CD14-positive monocyte (primary cell): ENCODE measurements at regions not wholly inside any gene's neighbourhood (a gene's known extent, or its start where the extent isn't known, plus 50 kb on each side); places are given as distances from the start of the nearest gene placed in this dataset.

Source experiments
- DNase-seq, 3 donors: peaks; one replicate each; pipeline ENCODE4 v3.0.0-alpha.2; 2011 to 2022
- H2AFZ ChIP-seq: 2 replicates; pipeline ENCODE4 v1.6.0; 2012; ENCODE audit warnings: mild to moderate bottlenecking, low read depth, low read length, inconsistent platforms; ENCODE audit not compliant: insufficient read depth, poor library complexity, severe bottlenecking
- H3K27ac ChIP-seq, 2 donors: 1 replicate in 1 of 2; 2 replicates in 1 of 2; pipeline ENCODE4 v1.5.1; 2012 to 2013; ENCODE audit warnings: low read length in 2 of 2, control low read depth in 1 of 2, inconsistent platforms in 1 of 2, low read depth in 1 of 2, mild to moderate bottlenecking in 1 of 2
- H3K27me3 ChIP-seq, 2 donors: one replicate each; pipeline versions ENCODE4 v1.6.0 to v1.6.1; 2011 to 2013; ENCODE audit warnings: low read length in 2 of 2; ENCODE audit not compliant: control insufficient read depth in 2 of 2, insufficient read depth in 2 of 2
- H3K36me3 ChIP-seq, 2 donors: replicated peaks in 1 of 2; 1 replicate in 1 of 2; 2 replicates in 1 of 2; pipeline versions ENCODE4 v1.5.1 to v1.6.1; 2012 to 2013; ENCODE audit warnings: low read length in 2 of 2, control low read depth in 1 of 2, inconsistent platforms in 1 of 2, mild to moderate bottlenecking in 1 of 2; ENCODE audit not compliant: insufficient read depth in 2 of 2, control insufficient read depth in 1 of 2
- H3K4me1 ChIP-seq, 2 donors: 1 replicate in 1 of 2; 2 replicates in 1 of 2; pipeline versions ENCODE4 v1.5.1 to v1.6.1; 2012 to 2013; ENCODE audit warnings: low read length in 2 of 2, control low read depth in 1 of 2, inconsistent platforms in 1 of 2, mild to moderate bottlenecking in 1 of 2, moderate library complexity in 1 of 2; ENCODE audit not compliant: insufficient read depth in 2 of 2, control insufficient read depth in 1 of 2
- H3K4me2 ChIP-seq: replicated peaks from 2 replicates; pipeline ENCODE3; 2012; ENCODE audit warnings: low read length, moderate library complexity, mild to moderate bottlenecking; ENCODE audit not compliant: poor library complexity, severe bottlenecking; ENCODE audit errors: extremely low read depth
- H3K4me3 ChIP-seq, 3 experiments: fragments of 200-600 bp in 1 of 3; sonication (generic) in 1 of 3; replicated peaks in 1 of 3; 1 replicate in 2 of 3; 2 replicates in 1 of 3; pipeline ENCODE4 v1.5.1; 2011 to 2013; ENCODE audit warnings: low read length in 3 of 3, mild to moderate bottlenecking in 3 of 3, control low read depth in 2 of 3, low read depth in 2 of 3, inconsistent platforms in 1 of 3, moderate library complexity in 1 of 3
- H3K79me2 ChIP-seq: 2 replicates; pipeline ENCODE4 v1.6.0; 2012; ENCODE audit warnings: mild to moderate bottlenecking, control low read depth, inconsistent platforms, low read length, moderate library complexity; ENCODE audit not compliant: insufficient read depth
- H3K9ac ChIP-seq: 2 replicates; pipeline ENCODE4 v1.6.0; 2017; ENCODE audit warnings: low read length, mild to moderate bottlenecking; ENCODE audit not compliant: insufficient read depth, poor library complexity, severe bottlenecking
- H3K9me3 ChIP-seq, 2 donors: replicated peaks in 1 of 2; 1 replicate in 1 of 2; 2 replicates in 1 of 2; pipeline versions ENCODE4 v1.5.1 to v1.6.1; 2012 to 2013; ENCODE audit warnings: low read length in 2 of 2, control low read depth in 1 of 2; ENCODE audit not compliant: control insufficient read depth in 1 of 2, insufficient read depth in 1 of 2
- H4K20me1 ChIP-seq: 2 replicates; pipeline ENCODE4 v1.6.0; 2012; ENCODE audit warnings: mild to moderate bottlenecking, low read length, control low read depth, moderate library complexity; ENCODE audit not compliant: insufficient read depth
- H3K27ac Mint-ChIP-seq, 7 donors: one replicate each; pipeline ENCODE4 v1.8.0; 2020; ENCODE audit warnings: mild to moderate bottlenecking in 7 of 7, mixed read lengths in 7 of 7, moderate library complexity in 6 of 7, inconsistent platforms in 2 of 7
- H3K27me3 Mint-ChIP-seq, 3 donors: one replicate each; pipeline ENCODE4 v1.8.0; 2021 to 2022; ENCODE audit warnings: low read depth in 3 of 3, mild to moderate bottlenecking in 3 of 3, mixed read lengths in 3 of 3, moderate library complexity in 3 of 3, inconsistent platforms in 1 of 3
- H3K36me3 Mint-ChIP-seq, 2 donors: one replicate each; pipeline ENCODE4 v1.8.0; 2020; ENCODE audit warnings: mixed read lengths in 2 of 2, inconsistent platforms in 1 of 2, mild to moderate bottlenecking in 1 of 2
- H3K4me1 Mint-ChIP-seq: one replicate; pipeline ENCODE4 v1.8.0; 2020; ENCODE audit warnings: mild to moderate bottlenecking, mixed read lengths
- H3K4me3 Mint-ChIP-seq, 2 donors: one replicate each; pipeline ENCODE4 v1.8.0; 2020; ENCODE audit warnings: mild to moderate bottlenecking in 2 of 2, mixed read lengths in 2 of 2, moderate library complexity in 1 of 2
- H3K9me3 Mint-ChIP-seq, 7 donors: one replicate each; pipeline ENCODE4 v1.8.0; 2020 to 2022; ENCODE audit warnings: mixed read lengths in 7 of 7, mild to moderate bottlenecking in 6 of 7, moderate library complexity in 6 of 7, inconsistent platforms in 2 of 7
- WGBS: methylation state at CpG from one replicate; pipeline ENCODE4 v1.1.5; 2013; ENCODE audit warnings: missing lambda C conversion rate; ENCODE audit not compliant: insufficient coverage; 5-methylcytosine and 5-hydroxymethylcytosine counted together
- intact Hi-C, 2 donors: fragments of 100-400 bp; cut with micrococcal nuclease; formaldehyde crosslinking; loops; one replicate each; pipeline versions ENCODE4 v1.15.0 to v1.15.1; 2023
- TF ChIP-seq, protein P1 (sequence below): fragments of 200-600 bp; IDR thresholded peaks from one replicate; pipeline ENCODE4 v1.8.0; 2022; ENCODE audit warnings: antibody characterized with exemption, mild to moderate bottlenecking

DNA sequence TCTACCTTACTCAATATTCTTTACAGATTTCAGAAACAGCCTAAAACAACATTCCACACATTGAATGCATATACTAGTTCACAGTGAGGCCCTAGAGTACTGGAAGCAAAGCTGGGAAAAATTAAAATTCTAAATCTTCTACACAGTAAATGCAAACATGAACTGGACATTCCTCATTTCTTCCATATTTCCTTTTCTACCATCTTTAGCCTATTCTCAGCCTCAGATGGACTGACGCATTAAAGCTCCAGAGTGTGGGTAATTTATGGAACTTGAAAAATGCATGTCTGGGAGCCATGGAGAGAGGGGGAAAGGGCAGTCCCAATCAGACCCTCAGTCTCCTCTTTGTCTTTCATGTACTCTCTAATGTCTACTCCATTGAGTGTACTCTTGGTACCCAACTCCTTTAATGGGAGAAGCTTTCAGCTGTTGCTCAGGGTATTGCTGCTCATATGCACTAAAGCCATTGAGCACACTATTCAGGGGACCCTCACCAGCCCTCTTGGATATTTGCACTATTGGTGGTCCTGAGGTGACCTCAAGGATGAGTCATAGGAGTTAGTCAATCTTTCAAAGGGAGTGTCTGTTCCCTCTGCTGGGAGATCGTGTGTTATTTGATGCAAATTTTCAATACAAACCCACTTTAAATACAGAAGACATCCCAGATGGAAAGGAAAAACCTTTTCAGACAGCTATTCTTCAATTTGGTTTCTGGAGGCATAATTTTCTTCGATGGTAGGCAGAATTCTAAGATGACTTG is 83.3 kb upstream of the KCNJ15 start:
- Mint-ChIP-seq H3K9me3 (peaks cover 0 to 7% (median 4%) of the 10 kb centered on the region in 7 donors), H3K27ac (no peak overlapping the region), H3K4me3 (no peak overlapping the region), H3K4me1 (peaks cover 8% of the 10 kb centered on the region), H3K36me3 (no peaks in the 10 kb centered on the region), H3K27me3 (peaks cover 4 to 6% (median 4%) of the 10 kb centered on the region in 3 donors)
- no peak overlapping the region for H3K4me3 ChIP-seq
- H4K20me1 ChIP-seq, result no peaks in the 10 kb centered on the region
- no peak overlapping the region for H3K9ac ChIP-seq
- no peak overlapping the region for H2AFZ ChIP-seq
- no CpG with 5 or more reads among the region's 3 CpGs for WGBS
- H3K27ac ChIP-seq, result no peak overlapping the region
- H3K36me3 ChIP-seq, result no peaks in the 10 kb centered on the region
- H3K4me2 ChIP-seq, result no peak overlapping the region
- DNase-seq, result no peak
- peaks cover 0 to 5% of the 10 kb centered on the region in 2 donors for H3K4me1 ChIP-seq
- H3K9me3 ChIP-seq, result peaks cover 0 to 4% of the 10 kb centered on the region in 2 donors
- H3K27me3 ChIP-seq, result no peaks in the 10 kb centered on the region
- no peaks in the 10 kb centered on the region for H3K79me2 ChIP-seq
- TF ChIP-seq, protein P1, sequence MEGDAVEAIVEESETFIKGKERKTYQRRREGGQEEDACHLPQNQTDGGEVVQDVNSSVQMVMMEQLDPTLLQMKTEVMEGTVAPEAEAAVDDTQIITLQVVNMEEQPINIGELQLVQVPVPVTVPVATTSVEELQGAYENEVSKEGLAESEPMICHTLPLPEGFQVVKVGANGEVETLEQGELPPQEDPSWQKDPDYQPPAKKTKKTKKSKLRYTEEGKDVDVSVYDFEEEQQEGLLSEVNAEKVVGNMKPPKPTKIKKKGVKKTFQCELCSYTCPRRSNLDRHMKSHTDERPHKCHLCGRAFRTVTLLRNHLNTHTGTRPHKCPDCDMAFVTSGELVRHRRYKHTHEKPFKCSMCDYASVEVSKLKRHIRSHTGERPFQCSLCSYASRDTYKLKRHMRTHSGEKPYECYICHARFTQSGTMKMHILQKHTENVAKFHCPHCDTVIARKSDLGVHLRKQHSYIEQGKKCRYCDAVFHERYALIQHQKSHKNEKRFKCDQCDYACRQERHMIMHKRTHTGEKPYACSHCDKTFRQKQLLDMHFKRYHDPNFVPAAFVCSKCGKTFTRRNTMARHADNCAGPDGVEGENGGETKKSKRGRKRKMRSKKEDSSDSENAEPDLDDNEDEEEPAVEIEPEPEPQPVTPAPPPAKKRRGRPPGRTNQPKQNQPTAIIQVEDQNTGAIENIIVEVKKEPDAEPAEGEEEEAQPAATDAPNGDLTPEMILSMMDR, result no peak
- intact Hi-C loops, result no loop called here

- WGBS, result no CpG with 5 or more reads among the region's 1 CpG
- peaks cover 0 to 4% of the 10 kb centered on the region in 2 donors for H3K4me1 ChIP-seq
- DNase-seq, result no peak
- Mint-ChIP-seq H3K4me1 (peaks cover 12% of the 10 kb centered on the region), H3K27ac (no peak overlapping the region), H3K27me3 (peaks cover 0 to 9% (median 2%) of the 10 kb centered on the region in 3 donors), H3K9me3 (peaks cover 3 to 11% (median 9%) of the 10 kb centered on the region in 7 donors), H3K36me3 (no peaks in the 10 kb centered on the region), H3K4me3 (no peak overlapping the region)
- no peaks in the 10 kb centered on the region for H3K36me3 ChIP-seq
- H3K27ac ChIP-seq, result no peak overlapping the region
- TF ChIP-seq, protein P1, result no peak
- no peaks in the 10 kb centered on the region for H4K20me1 ChIP-seq
- peaks cover 0 to 4% of the 10 kb centered on the region in 2 donors for H3K9me3 ChIP-seq
- H3K4me2 ChIP-seq, result no peak overlapping the region
- no peak overlapping the region for H2AFZ ChIP-seq
- intact Hi-C loops, result no loop called here
- no peak overlapping the region for H3K9ac ChIP-seq
- no peaks in the 10 kb centered on the region for H3K27me3 ChIP-seq
- no peaks in the 10 kb centered on the region for H3K79me2 ChIP-seq
- no peak overlapping the region for H3K4me3 ChIP-seq
Observed at GRCh38 chr21:38175306-38175705, 81.5 kb upstream of the KCNJ15 start.
